ENCODE measurements at regions not wholly inside any gene's neighbourhood (a gene's known extent, or its start where the extent isn't known, plus 50 kb on each side); places are given as distances from the start of the nearest gene placed in this dataset.
"Not testable (repeated sequence)": the region's sequence is repeated elsewhere in the genome, so short reads cannot be mapped to it uniquely, and the experiment has no call there.

- DNase-seq (ENCODE audit: low spot score) = peak; percentile 62
Observed at GRCh38 chr21:17679002-17679600, 66.4 kb upstream of the BTG3 start.

- DNase-seq (ENCODE audit: low spot score) = not testable (repeated sequence)
Observed at GRCh38 chr21:17676930-17677329, 64.2 kb upstream of the BTG3 start.

- no peak for DNase-seq (ENCODE audit: low spot score)
Observed at GRCh38 chr21:17674106-17674505, 61.4 kb upstream of the BTG3 start.

GRCh38 chr21:17673261-17674020 lies 60.7 kb upstream of the BTG3 start:
- DNase-seq (ENCODE audit: low spot score) = no peak

DNA sequence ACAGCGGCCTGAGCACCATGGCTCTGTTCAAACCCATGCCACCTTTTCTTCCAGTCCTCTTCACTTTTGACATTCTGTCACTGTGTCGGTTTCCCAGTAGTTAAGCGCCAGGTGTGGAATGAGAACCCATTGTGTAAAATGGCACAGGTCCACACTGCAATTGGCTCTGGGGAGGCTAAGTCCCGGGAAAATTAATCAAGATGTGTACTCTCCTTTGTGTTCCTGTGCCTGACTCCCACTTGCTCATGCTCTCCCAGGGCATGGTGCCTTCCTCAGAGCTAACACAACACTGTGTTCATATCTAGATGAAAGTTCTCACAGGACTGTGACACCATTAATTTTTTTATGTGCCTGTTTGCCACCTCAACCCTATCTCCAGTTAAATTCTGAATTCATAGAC lies 59.0 kb upstream of the BTG3 start:
- DNase-seq (ENCODE audit: low spot score) = no peak

DNA sequence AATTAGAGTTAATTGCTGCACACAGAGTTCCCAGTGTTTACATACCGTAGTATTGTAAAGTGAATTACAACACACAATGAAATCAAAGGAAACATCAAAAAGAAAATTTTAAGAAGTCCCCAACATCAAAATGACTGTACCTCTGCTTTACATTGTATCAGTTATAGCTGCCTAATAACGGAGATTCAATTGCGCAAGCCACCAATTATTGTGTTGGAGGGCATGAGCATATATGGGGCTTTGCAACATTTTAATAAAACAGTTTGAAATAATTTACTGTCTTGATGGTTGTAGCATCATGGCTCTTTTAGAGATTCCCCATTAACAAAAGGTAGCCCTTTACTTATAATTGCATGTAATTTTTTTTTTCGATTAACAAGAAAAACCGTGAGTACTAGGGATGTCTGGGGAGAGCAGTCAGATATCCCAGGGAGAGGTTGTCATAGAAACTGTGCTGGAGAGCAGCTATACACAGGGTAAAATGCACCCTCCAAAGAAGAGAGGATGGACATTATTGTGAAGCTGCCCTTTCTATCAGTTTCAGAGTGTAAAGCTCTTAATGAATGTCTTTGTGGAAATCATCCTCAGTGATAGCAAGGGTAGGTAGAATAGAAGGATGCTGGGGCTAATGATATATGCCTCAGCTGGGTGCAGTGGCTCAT lies 55.9 kb upstream of the BTG3 start:
- DNase-seq (ENCODE audit: low spot score) = no peak

GRCh38 chr21:17667256-17667655 lies 54.6 kb upstream of the BTG3 start:
- no peak for DNase-seq (ENCODE audit: low spot score)

All from AG08396 (cell line).